NCI-H2196 (cell line): ENCODE measurements at regions not wholly inside any gene's neighbourhood (a gene's known extent, or its start where the extent isn't known, plus 50 kb on each side); places are given as distances from the start of the nearest gene placed in this dataset.
"Not testable (repeated sequence)": the region's sequence is repeated elsewhere in the genome, so short reads cannot be mapped to it uniquely, and the experiment has no call there.

Experiments
- DNase-seq: peaks from one replicate; lab custom pipeline; 2025; ENCODE audit not compliant: unreplicated experiment; lab: John Stamatoyannopoulos, UW

DNA sequence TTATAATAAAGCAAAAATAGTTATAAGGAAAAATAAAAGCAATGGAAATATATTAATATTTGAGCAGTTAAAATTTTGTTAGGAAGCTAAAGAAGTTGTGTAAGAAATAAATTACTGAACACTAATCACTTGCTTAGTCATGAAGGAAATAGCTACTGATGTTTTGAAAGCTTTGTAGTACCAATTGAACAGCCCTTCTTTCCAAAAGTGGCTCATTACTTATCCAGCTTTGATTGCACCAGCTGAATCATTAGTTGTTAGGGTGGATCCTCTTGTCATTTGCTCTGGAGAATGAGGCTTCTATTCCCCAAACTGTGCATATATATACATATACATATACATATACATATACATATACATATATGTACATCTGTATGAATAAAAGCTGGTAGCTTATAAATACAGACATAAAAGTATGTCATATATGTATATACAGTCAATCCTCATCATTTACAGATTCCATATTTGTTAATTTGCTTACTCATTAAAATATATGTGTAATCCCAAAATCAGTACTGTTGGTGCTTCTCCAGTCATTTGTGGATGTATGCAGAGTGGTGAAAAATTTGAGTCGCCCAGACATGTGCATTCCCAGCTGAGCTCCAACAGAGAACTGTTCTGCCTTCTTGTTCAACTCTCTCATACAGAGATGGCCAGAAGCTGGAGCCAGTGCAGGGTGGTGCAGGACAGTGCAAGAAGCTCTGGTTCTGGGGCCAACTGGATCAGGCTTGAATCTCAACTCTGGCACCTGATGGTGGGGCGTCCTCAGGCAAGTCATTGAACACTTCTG lies 214.1 kb downstream of the RPAP3 start:
- DNase-seq, result no peak

DNA sequence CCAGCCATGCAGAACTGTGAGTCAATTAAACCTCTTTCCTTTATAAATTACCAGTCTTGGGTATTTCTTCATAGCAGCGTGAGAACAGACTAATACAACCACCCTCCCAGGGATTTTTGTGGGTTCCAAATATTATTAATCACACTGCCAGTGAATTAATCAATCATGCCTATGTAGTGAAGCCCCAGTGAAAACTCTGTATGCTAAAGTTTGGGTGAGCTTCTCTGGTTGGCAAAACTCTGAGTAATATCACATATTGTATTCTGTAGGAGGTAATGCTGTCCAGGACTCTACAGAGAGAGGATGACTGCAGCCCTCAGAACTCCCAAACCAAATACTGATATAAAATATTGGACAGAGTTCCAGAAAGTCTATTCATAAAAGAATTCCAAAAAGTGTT lies 216.9 kb downstream of the RPAP3 start:
- no peak for DNase-seq

DNA sequence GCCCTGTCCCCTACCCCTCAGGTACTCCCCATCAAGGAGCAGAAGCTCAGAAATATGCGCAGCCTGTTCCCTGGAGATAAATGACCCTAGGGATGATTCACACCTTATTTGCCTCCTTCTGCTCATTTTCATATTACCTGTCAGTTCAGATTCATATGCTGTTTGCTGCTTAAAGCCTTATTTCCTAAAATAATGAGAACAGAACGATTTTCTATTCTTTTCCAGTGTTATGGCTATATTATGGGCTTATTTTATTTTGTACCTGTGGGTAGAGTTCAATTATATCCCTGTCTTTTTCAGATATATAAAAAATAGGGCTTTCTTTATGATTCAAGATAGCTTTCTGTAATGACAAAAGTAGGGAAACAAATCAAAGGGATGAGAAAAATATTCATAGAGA lies 224.8 kb downstream of the RPAP3 start:
- no peak for DNase-seq

DNA sequence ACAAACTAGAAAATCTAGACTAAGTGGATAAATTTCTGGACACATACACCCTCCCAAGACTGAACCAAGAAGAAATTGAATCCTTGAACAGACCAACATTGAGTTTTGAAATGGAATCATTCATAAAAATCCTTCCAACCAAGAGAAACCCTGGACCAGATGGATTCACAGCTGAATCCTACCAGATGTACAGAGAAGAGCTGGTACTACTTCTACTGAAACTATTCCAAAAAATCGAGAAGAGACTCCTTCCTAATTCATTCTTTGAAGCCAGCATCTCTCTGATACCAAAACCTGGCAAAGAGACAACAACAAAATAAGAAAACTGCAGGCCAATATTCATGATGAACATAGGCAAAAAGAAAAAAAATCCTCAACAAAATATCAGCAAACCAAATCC lies 227.4 kb downstream of the RPAP3 start:
- DNase-seq, result no peak

DNA sequence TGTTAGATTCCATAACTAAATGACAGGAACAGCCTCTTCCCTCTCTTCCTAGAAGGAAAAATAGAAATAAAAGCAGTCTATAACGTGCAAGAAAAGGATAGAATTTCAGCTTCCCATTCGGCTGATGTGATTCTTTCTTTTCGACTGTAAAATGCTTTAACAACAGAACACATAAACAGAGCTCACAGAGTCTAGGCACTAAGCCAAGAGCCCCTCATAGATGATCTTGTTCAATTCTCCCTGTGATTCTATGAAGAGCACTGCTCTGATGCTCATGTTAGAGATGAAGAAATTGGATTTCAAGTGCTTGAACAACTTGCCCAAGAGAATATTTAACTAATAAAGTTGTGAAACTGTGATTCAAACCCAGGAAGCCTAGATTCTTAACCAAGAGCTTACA lies 232.7 kb downstream of the RPAP3 start:
- DNase-seq, result no peak

DNA sequence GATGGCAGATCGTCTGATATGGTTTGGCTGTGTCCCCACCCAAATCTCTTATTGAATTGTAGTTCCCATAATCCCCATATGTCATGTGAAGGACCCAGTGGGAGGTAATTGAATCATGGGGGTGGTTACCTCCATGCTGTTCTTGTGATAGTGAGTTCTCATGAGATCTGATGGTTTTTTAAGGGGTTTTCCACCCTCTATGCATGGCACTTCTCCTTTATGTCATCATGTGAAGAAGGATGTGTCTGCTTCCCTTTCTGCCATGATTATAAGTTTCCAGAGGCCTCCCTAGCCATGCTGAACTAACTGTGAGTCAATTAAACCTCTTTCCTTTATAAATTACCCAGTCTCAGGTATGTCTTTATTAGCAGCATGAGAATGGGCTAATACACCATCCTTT lies 235.5 kb downstream of the RPAP3 start:
- DNase-seq, result not testable (repeated sequence)

DNA sequence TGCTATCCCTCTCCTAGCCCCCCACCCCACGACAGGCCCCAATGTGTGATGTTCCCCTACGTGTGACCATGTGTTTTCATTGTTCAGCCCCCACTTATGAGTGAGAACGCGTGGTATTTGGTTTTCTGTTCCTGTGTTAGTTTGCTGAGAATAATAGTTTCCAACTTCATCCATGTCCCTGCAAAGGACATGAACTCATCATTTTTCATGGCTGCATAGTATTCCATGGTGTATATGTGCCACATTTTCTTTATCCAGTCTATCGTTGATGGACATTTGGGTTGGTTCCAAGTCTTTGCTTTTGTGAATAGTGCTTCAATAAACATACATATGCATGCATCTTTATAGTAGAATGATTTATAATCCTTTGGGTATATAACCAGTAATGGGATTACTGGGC lies 241.9 kb downstream of the RPAP3 start:
- not testable (repeated sequence) for DNase-seq

DNA sequence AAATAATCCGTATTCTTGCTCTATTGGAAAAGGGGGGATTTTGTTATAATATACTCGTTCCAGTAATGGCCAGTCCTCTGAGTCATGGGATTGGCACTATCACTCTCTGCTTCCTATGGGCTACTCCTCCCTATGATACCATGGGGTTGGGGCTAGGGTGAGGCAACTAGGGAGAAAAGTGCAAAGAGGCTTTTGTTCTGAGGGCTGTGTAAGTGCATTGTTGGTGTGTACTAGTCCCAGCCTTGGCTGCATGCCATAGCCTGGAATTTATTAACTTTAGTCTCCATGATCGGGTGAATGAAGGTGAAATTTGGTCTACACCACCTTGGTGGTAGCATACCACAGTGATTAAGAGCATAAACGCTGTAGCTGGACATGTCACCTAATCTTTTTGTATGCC lies 247.6 kb downstream of the RPAP3 start:
- no peak for DNase-seq

DNA sequence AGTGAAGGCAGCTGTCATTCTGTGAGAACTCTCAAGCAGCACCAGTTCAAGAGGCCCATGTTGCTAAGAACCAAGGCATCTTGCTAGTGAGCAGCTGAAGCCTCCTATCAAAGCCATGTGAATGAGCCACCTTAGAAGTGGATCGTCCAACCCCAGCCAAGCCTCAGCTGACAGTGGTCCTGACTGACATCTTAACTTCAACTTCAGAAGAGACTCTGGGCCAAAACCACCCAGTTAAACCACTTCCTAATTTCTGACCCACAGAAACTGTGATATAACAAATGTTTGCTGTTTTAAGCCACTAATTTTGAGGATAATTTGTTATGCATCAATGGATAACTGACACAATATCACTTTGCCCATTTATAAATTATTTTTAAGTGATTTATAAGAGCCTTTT lies 256.0 kb downstream of the RPAP3 start:
- no peak for DNase-seq

DNA sequence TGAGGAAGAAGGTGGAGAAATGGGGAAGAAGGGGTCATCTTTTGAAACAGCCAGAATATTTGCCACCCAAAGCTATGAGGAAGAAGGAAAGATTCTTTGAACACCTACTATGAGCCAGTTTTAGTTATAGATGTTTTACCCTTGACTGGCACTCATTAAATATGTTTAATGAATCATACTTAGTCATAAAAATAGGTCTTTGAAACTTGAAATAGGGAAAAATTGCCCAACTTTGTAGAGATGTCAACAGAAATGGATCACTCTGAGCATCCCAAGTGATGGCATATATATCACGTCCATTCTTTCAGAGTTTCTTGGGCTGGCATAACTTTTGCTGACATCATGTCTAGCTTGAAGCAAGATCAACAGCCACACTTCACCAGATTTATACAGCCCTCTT lies 263.5 kb downstream of the RPAP3 start:
- no peak for DNase-seq

DNA sequence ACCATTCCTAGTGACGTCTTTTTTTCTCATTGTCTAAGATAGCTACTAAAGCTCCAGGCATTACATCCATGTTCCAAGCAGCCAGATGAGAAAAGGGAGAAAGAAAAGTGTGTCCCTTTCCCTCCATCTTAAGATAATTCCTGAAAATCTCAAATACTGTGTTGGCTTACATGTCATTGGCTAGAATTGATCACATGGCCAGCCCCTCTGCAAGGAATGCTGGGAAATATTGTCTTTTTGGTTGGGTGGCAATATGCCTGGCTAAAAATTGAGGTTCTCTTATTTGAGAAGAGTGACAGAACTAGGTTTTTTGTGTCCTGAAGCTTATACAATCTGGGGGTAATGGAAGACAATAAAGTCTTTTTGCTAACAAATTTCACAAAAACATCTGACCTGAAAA lies 264.3 kb downstream of the RPAP3 start:
- DNase-seq, result no peak

DNA sequence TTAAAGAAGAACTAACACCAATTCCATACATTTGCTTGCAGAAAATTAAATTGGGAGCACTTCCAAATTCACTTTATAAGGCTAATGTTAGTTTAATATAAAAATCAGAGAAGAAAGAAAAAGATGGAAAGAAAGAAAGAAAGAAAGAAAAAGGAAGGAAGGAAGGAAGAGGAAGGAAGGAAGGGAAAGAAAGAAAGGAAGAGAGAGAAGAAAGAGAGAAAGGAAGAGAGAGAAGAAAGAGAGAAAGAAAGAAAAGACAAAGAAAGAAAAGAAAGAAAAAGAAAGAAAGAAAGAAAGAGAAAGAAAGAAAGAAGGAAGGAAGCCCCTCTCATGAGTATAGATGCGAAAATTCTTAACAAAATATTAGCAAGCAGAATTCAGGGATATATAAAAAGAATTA lies 267.7 kb downstream of the RPAP3 start:
- no peak for DNase-seq

DNA sequence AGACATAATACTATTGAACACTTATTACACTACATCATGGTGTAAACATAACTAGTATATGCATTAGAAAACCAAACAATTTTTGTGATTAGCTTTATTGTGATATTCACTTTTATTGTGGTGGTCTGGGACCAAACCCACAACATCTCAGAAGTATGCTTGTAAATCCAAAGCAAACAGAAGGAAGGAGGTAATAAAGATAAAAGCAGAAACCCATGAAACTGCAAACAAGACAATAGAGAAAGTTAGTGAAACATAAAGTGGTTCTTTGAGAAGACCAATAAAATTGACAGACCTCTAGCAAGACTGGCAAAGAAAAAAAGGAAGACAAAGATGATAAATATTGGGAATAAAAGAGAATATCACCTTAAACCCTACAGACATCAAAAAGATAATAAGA lies 268.3 kb downstream of the RPAP3 start:
- no peak for DNase-seq

DNA sequence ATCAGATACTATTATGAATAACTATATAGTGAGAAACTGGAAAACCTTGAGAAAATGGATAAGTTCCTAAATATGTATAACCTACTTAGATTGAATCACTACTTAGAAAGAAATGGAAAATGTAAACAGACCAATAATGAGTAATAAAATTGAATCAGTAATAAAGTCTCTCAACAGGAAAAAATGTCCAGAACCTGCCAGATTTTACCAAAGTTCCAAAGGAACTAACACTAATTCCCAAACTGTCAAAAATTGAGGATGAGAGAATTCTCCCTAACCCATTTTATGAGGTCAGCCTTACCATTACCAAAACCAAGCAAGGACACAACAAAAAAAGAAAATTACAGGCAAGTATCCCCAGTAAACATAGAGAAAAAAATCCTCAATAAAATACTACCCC lies 272.0 kb downstream of the RPAP3 start:
- DNase-seq, result no peak

DNA sequence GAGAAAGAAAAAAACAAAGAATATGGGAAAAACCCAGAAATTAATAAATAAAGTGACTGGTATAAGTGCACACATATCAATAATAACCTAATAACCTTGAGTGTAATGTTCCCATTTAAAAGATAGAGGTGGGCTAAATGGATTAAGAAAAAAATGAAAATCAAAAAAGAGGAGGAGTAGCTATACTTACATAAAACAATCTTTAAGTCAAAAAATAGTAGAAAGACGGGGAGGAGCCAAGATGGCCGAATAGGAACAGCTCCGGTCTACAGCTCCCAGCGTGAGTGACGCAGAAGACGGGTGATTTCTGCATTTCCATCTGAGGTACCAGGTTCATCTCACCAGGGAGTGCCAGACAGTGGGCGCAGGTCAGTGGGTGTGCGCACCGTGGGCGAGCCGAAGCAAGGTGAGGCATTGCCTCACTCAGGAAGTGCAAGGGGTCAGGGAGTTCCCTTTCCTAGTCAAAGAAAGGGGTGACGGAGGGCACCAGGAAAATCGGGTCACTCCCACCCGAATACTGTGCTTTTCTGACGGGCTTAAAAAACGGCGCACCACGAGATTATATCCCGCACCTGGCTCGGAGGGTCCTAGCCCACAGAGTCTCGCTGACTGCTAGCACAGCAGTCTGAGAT lies 279.0 kb downstream of the RPAP3 start:
- not testable (repeated sequence) for DNase-seq

DNA sequence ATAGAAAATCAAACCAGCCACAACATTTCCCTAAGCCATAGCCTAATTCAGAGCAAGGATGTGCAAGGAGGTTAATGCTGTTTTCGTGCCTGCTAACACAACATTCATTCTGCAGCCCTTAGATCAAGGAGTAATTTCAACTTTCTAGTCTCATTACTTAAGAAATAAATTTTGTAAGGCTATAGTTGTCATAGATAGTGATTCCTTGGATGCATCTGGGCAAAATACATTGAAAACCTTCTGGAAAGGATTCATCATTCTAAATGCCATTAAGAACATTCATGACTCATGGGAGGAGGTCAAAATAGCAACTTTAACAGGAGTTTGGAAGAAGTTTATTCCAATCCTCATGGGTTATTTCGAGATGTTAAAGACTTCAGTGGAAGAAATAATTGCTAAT lies 283.2 kb downstream of the RPAP3 start:
- DNase-seq, result no peak

DNA sequence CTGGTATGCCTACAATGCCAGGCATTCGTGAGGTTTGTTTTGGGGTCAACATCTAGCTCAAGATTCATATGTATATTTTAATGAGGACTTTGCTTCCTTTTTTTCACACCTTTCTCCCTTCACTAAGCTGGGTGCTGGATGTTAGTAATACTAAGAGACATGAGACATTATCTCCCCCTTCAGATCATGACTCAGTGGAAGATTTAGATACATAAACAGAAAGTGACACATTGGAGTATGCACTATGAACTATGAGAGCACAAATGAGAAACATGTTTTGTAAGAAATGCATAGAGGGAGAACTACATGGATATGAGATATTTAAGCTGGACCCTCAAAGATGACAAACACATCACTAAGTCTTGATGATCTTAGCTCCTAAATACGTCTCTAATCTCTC lies 286.3 kb downstream of the RPAP3 start:
- DNase-seq, result no peak

DNA sequence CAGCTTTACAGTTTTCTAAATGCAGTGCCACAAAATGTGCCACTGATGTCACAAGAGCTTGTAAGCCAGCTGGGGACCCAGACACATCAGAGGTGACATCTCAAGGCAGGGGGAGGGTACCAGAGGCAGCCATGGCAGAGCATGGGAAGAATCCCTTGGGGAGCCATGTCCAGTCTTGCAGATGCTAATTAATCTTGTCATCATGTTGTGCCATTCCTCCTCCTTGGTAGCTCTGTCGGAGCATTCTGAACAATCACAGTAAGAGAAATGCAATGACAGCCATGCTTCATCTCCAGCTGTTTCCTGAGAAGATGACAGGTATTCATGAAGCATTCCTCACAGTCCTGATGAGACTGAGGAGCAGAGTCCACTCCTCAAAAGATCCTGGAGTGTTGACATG lies 287.9 kb downstream of the RPAP3 start:
- DNase-seq, result no peak

DNA sequence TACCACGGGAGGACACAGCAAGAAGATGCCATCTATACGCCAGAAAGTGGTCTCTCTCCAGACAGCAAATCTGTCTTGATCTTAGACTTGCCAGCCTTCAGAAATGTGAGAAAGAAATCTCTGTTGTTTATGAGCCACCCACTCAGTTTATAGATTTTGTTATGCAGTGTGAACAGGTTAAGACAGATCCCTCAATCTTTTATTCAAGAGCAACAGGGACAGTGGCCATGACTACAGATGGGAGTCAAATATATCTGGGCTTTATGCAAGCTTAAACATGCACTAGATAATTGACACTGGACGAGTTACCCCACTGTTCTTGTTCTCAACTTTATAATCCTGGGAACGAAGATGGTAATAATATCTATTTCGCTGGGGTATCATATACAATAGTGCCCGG lies 288.7 kb downstream of the RPAP3 start:
- DNase-seq, result no peak

DNA sequence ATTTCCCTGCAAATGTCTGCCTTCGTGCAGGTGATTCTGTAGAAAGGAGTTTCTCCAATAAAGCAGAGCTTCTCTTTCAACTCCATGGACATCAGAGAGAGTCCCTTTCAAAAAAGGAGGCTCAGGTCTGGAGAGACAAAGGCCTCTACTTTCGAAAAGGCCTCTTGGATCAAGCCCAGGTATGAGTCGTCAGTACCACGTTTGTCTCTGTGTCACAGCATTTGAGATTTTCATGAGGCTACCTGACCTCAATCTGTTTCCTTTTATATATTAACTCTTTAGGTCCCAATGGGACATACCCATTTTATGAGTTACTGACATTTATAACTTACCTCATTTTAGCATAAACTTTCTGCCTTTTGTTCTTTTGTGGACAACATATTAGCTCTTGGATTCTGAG lies 290.8 kb downstream of the RPAP3 start:
- no peak for DNase-seq

DNA sequence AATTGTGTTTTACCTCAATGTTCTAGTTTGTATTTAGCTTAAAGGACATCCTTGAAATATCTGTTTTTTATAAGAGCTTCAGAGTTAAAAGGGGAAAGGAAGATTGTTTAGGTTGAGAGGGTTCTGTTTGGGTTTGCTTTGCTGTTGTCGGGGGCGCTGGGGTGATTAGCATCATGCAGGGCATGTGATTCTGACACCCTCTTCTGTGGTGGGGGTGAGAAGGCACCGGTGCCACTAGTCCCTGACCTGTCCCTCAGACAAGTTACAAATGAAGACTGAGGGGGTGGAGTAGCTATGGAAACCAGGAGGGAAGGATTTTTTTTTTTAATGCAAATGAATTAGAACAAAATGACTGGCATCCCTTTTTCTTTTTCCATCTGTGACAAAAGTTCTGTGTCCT lies 291.3 kb downstream of the RPAP3 start:
- DNase-seq, result no peak

DNA sequence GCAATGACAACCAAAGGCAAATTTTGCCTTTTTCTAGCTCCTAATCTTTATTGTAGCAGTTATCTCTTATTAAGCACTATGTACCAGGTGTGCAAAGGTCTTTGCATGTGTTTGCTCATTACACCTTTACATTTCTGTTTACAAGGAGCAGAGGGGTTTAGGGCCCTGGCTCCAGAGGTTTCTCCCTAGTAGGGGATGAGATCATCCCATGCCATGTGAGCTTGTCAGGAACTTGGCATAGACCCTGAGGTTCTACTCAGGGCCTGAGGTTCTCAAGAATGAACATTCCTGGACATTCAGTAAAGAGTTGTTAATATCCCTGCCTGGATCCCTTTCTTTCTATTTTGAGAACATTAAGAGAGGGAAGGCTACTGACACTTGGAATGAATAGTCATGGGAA lies 292.0 kb downstream of the RPAP3 start:
- no peak for DNase-seq
